GM21367 (cell line): ENCODE measurements at regions not wholly inside any gene's neighbourhood (a gene's known extent, or its start where the extent isn't known, plus 50 kb on each side); places are given as distances from the start of the nearest gene placed in this dataset.
"Not testable (repeated sequence)": the region's sequence is repeated elsewhere in the genome, so short reads cannot be mapped to it uniquely, and the experiment has no call there.

Experiments
- ATAC-seq: cut with Tn5 transposase; IDR thresholded peaks from one replicate; pipeline ENCODE4 v1.9.1; 2021; ENCODE audit not compliant: unreplicated experiment

DNA sequence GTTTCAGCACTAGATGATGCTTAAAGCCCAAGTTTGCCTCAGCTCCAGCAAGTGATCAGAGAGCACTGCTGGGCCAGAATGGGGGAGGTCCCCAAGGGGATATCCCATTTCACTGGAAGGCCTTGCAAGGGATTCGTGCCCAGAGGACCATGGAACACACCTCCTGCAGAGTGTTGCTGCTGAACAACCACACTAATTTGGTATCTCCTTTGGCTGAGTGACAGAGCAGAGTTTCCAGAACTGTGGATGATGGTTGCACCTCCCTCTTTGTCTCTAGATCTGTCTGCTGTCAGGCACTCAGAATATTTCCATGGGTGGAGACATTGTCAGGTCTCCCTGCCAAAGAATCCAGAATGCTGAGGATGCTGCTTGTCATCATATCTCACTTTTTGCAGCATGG, 484.8 kb upstream of the NETO1 start:
- ATAC-seq = no peak

DNA sequence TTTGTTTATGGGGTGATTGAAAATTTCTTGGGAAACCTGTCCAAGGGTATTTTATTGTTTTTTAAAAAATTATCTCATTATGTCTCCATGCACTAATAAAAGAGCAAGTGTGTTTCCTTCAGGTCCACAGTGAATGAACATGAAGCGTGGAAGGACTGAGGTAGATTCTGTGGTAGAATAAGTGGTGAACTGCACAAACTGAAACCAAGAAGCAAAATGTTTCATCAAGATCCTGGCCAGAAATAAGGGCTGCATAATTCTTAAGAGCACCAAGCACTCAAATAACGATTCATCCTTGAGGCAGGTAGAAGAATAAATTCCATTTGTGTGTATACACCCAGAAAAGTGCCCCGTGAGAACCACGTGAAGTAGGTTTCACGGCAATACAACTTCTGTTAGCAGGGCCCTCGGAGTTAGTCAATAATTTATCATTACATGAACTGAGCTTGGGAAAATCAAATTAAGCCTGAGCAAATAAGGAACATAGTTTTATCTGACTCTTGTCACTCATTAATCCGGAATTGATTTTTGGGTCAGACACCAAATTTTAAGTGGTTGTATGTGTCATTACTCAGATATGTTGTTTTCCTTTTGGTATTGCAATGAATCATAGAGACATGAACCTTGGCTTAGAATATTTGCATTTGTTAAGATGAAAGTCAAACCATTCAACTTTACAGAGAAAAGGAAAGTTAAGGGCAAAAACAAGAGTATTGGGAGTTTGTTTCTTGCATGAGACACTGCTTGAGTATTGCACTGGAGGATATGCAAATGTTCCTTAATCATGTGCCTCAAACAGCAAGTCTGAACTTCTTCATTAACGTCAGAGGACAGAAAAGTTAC, 472.6 kb upstream of the NETO1 start:
- ATAC-seq = no peak

DNA sequence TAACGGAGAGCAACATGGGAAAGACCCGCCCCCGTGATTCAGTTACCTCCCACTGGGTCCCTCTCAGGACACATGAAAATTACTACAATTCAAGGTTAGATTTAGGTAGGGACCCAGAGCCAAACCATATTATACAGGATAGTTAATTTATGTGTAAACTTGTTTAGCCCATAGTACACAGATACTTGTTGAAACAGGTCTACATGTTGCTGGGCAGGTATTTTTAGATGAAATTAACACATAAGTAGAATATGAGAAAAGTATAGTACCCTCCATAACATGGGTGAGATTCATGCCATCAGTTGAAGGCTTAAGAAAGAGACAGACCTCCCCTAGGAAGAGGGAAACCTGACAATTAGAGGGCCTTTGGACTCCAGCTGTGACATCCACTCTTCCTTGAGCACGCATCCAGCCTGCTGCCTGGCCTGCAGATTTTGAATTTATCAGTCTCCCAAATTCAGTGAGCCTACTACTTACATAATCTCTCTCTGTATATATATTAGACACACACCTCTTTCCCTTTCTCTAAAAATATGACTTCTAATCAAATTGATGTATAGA, 463.5 kb upstream of the NETO1 start:
- no peak for ATAC-seq

DNA sequence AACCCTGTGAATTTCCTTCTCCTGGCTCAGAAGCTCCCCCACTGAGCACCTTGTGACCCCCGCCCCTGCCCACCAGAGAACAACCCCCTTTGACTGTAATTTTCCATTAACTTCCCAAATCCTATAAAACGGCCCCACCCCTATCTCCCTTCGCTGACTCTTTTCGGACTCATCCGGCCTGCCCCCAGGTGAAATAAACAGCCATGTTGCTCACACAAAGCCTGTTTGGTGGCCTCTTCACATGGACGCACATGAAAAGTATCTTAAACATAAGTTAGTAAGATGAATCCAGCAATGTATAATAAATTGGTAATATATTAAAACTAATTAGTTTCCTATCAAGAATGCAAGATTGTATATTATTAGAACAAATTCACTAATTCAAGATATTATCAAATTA, 462.3 kb upstream of the NETO1 start:
- not testable (repeated sequence) for ATAC-seq

DNA sequence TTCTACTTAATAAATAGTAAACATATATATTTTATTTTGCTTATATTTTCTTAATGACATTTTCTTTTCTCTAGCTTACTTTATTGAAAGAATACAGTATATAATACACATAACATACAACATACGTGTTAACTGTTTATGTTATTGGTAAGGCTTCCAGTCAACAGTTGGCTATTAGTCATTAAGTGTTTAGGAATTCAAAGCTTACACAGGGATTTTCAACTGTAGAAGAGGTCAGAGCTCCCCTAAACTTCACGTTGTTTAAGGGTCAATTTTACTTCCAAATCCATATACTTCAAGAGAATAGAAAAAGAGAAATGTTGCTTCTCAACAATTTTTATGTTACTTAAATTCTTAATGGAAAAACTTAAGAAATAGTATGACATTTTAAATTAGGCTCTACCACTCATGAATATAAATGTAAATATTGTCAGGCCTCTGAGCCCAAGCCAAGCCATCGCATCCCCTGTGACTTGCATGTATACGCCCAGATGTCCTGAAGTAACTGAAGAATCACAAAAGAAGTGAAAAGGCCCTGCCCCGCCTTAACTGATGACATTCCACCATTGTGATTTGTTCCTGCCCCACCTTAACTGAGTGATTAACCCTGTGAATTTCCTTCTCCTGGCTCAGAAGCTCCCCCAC, 456.5 kb upstream of the NETO1 start:
- ATAC-seq = not testable (repeated sequence)

DNA sequence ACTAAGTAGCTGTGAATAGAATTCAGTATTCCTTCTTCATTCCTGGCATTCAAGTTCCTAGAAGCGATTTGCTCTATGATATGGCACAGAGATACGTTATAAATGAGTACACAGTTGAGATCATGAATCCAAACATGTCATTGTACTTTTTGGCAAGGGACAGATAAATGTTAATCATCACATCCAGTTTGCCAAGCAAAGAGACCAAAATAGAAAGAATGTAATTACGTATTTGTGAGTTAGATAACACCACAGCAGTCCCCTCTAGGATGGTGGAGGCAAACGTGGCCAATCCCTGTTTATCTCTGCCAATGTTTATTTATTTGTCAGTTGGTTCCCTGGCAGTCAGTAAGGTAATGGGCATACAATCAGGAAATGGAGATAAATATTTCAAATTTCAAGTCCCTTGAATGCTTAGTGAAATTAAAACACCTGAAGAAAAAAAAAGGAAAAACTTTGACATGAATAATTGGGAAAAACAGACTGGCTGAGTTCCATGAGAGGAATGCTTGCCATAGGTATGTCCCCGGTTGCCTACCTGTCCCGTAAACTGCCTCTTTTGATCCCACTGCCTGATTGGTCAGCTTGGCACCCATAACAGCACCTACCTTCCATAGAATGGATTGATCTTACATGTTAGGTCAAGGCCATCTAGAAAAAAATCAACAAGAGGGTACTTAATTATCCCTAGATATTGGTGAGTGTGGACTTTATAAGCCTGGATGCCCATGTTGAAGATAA, 451.1 kb upstream of the NETO1 start:
- ATAC-seq = no peak

DNA sequence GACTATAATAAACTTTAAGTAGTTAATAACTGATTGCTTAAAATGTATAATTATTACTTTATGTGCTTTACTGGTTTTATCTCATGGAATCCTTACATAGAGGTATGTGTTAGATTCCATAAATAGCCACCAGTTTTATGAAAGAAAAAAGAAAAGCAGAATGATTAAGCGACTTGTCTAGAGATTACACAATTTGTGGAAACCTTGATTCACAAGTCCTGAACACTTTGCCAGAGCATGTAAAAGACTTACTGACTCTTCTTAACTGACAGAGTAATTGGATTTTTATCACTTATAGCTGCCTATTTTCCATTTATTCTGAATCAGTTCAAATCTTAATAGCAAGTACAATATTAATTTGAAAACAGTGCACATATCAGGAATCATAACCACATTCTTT, 448.7 kb upstream of the NETO1 start:
- no peak for ATAC-seq

DNA sequence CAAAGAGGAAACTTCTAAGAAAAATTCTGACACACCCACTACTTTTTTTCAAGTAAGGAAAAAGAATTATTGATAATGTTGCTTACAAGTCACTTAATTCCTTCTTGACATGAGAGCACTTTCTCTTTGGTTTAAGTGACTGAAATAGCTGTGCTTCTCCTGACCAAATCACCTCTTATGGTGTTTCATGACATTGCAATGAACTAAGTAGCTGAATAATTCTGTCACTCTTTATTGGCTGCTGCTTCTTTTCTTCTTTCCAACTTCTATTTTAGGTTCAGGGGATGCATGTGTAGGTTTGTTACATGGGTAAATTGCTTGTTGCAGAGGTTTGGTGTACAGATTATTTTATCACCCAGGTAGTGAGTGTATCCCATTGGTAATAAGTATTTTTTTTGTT, 447.6 kb upstream of the NETO1 start:
- ATAC-seq = no peak

DNA sequence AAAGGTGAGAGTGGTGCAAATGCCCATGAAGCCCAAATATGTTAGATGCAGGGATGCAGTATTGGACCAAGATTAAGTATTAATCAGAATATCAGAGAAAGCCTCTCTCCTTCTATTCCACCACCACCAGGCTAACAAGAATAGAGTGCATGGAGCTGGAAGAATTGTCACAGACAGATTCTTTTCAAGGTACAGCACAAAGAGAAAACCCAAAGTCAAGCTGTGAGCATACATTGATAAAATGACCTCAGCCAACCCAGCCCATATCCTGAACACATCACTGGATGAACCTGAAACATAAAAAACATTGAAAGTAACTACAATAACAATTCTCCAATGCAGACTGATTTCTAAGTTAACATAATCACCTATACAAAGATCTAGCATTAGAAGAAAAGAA, 445.7 kb upstream of the NETO1 start:
- no peak for ATAC-seq

DNA sequence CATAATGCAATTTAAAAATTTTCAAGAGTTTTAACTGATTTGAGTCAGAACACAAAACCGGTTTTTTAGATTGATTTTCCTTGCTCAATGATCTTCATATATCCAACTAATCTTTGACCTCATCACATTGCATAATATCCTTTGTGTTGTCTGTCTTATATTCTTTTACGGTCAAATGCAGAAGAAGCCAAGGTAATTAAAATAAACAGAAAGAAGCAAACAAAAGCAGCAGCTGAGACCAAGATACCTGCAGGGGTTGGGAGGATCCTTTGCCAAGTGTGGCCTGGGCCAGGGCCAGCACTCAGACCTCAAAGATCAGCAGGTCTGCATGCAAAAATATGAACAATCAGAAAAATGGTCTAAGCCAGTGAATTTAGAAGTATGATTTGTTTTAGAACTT, 428.9 kb upstream of the NETO1 start:
- no peak for ATAC-seq

DNA sequence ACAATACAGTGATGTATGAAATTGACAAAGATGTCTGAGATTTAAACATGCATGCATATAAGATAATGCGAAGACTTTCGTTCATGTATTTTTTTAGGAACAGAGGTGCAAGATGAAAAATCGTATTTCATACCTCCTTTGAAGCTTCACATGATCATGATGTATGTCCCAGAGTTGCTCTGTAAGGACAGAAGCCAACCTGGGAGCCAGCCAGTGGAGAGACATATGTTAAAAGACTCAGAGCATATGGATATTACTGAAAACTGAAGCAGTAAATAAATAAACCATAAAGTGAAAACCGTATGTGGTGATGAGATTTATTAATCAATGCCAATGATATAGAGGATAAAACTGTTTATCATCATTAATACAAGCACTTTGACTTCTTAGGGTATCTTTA, 424.4 kb upstream of the NETO1 start:
- ATAC-seq = no peak

DNA sequence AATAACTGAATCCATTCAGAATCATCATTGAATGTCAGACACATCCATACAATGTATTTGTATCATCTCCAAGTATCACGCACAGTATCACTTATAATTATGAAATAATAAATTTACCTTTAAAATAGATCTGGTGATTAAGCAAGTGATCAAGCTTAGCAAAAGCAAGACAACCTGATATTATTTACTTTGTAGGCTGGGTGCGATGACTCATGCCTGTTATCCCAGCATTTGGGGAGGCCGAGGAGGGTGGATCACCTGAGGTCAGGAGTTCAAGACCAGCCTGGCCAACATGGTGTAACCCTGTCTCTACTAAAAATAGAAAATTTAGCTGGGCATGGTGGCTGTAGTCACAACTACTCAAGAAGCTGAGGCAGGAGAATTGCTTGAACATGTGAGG, 421.0 kb upstream of the NETO1 start:
- ATAC-seq = no peak

DNA sequence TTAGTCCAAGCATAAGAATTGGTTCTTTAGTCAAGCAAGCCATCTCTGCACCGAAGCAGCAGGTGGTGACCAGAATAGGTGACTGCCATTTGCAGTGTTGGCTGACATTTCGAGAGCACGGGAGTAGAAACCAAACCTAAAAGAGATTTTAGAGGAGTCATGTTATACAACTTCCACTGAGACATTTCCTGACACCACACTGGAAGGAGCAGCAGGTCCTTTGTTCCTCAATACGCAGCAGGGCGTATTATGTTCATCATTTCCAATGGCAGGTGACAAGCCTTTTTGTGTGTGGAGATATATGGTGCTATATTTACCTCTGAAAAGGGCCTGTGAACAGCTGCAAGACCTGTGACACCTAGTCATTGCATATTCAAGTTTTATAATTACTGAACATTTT, 418.8 kb upstream of the NETO1 start:
- no peak for ATAC-seq

DNA sequence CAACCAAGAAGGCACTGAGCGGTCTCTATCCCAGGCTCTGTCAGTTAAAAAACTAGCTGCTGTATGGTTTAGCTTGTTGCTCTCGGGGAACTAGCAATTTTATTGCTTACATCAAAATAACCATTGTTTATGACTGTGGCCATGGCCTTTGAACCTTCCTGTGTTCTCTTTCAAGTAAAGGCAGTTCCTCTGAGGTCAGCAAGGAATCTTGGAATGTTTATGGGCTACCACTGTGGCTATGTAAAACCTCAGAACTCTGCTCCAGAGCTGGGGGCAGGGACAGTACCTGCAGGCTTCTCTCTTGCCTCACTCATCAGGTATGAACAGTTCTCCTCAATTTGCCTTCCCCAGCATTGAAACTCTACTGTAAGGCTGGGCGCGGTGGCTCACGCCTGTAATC, 416.0 kb upstream of the NETO1 start:
- ATAC-seq = no peak

DNA sequence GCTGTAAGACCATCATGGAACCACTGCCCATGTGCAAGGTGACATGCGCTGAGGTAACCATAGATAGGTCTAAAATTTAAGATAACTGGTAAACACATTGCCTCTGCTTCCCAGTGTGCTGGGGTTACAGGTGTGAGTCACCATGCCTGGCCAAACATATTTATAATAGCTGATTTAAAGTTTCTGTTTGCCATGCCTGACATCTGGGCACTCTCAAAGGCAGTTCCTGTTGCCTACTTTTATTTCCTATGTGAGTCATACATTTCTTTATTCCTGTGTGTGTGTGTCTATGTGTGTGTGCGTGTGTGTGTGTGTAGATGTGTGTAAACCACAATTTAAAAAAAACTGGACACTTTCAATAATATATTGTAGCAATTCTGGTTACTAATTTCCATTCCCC, 415.2 kb upstream of the NETO1 start:
- no peak for ATAC-seq

DNA sequence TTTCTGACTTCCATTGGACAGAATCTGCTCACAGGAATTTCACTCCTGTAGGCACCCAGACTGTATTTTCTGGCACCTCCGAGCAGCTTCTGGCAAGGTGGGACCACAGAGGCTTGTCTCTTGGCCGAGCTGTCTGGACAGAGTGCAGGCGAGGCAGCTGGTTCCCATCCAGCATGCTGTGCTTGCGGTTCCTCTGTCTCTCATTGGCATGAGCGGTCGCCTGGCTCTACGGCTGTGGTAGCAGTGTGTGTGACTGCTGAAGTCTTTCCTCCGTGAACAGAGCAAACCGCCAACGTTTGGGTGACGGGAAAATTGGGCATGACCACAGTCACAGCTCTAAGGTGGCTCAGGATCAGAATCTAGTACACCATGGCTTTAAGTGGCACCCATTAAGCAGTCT, 411.7 kb upstream of the NETO1 start:
- no peak for ATAC-seq

DNA sequence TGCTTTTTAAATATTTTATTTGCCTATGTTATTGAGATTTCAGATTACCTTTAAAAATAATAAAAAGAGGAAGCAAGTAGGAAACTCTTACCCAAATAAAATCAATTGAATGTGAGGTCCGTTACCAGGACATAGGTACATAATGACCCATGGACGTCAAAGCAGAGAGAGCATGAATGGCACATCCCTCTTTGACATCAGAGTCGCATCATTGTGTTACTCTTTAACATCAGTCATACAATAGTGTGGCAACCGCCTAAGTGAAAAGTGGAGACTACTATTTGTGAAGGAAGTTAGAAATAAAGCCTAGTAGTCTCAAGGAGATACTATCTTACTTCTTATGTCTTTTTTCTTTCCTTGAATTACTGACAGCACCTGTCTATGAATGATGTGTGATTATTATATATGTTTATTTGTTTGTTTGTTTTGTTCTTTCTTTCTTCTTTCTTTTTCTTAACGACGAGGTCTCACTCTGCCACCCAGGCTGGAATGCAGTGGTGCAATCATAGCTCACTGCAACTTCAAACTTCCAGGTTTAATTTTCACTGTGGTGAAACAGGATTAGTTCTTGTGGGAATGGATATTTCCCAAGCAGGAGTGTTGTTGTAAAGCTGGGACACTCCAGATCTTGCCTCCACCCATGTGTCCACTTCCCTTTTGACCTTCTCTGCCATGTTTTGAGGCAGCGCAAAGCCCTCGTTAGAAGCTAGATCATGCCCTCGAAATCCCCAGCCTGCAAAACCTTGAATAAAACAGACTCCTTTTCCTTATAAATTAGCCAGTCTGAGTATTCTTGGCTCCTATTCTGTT, 407.2 kb upstream of the NETO1 start:
- no peak for ATAC-seq

DNA sequence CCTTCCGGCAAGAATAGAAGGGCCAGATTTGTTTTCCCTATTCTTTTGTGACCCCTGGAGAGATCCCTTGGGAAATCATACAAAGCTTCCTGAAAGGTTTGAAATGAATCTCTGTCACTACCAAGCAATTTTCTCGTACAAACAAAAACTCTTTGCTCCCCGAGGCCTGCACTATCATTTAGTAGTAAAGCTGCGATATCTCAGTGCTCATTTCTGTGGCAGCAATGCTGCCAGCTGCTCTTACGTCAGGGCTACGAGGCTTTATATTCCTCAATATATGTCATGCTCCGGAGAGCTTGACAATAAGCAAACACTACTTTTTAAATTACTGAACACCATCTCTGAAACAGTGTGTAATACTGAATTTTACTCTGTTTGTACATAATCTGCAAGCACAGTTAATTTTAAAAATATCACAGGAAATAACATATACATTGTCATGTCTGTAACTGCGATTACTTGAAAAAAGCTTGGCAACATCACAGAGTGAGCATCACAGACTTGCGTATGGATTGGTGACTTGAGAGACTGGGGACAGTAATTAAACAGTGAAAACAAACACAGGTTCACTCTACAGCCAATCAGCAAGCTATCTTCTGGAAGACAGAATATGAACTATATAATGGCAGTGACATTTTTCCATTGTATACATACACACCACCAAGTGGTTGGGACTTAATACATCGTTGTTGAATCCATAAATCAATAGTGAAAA, 403.3 kb upstream of the NETO1 start:
- ATAC-seq = no peak

DNA sequence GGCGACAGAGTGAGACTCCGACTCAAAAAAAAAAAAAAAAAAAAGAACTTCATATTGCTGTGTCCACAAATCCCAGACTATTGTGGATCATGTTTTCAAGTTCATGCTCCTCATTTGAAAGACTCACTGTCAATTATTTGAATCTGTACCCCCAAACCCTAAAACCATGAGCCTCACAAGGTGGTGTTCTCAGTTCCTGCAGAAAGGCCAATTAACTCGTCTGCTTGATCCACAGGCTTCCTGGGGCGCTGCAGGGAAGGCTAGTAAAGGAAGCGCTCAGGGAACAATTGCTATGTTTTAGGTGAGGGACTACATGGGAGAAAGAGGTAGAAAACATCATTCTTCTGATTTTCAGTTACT, 396.8 kb upstream of the NETO1 start:
- no peak for ATAC-seq

DNA sequence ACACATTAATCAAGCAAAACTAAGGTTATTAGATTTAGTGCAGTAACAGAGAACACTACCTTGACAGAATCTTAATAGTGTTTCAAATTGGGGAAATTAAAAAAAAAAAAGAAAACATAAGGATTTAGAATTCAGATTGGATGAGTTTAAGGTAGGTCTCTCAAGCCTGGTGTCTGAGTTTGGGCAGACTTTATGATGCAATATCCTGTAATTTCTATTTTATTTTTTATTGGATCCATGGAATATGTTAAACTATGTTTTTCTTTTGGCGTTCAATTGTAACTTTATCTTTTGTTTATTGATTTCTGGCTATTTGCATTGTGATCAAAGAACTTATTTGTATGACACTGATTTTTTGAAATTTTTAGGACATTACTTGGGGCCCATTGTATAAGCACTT, 394.1 kb upstream of the NETO1 start:
- ATAC-seq = no peak
